ENCODE measurements at regions not wholly inside any gene's neighbourhood (a gene's known extent, or its start where the extent isn't known, plus 50 kb on each side); places are given as distances from the start of the nearest gene placed in this dataset.

DNA sequence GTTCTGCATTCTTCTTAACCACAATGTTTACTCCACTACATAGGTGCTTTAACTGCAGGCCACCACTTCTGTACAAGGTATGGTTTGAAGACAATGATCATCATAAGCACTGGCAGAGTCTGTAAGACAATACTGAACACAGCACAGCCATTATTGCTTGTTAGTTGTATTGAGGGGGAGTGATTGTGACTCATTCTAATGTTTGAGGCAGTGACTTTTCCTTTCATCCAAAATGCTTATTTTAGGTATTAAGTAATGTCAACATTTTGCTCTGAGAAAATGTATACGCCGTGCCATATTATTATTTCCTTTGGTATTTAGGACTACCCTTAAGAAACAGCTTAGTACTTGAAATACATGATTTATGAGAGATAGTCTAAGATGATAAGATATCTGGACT, 618.2 kb upstream of the ZNF717 start:
- TF ChIP-seq, protein P1, sequence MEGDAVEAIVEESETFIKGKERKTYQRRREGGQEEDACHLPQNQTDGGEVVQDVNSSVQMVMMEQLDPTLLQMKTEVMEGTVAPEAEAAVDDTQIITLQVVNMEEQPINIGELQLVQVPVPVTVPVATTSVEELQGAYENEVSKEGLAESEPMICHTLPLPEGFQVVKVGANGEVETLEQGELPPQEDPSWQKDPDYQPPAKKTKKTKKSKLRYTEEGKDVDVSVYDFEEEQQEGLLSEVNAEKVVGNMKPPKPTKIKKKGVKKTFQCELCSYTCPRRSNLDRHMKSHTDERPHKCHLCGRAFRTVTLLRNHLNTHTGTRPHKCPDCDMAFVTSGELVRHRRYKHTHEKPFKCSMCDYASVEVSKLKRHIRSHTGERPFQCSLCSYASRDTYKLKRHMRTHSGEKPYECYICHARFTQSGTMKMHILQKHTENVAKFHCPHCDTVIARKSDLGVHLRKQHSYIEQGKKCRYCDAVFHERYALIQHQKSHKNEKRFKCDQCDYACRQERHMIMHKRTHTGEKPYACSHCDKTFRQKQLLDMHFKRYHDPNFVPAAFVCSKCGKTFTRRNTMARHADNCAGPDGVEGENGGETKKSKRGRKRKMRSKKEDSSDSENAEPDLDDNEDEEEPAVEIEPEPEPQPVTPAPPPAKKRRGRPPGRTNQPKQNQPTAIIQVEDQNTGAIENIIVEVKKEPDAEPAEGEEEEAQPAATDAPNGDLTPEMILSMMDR (IDR thresholded peaks at IDR 0.05; ENCODE audit: low read depth, low read length) = no peak
- no peaks in the 10 kb centered on the region for H3K36me3 ChIP-seq
- no peaks in the 10 kb centered on the region for H3K27me3 ChIP-seq
- H3K9me3 ChIP-seq (ENCODE audit: low read depth) = no peaks in the 10 kb centered on the region
- no peak for DNase-seq (ENCODE audit: low read depth in 1 of 2, low spot score in 1 of 2)
- no peak overlapping the region for H3K4me3 ChIP-seq
- no peaks in the 10 kb centered on the region for H3K4me1 ChIP-seq (ENCODE audit: low read depth)
- no peak overlapping the region for H3K27ac ChIP-seq

DNA sequence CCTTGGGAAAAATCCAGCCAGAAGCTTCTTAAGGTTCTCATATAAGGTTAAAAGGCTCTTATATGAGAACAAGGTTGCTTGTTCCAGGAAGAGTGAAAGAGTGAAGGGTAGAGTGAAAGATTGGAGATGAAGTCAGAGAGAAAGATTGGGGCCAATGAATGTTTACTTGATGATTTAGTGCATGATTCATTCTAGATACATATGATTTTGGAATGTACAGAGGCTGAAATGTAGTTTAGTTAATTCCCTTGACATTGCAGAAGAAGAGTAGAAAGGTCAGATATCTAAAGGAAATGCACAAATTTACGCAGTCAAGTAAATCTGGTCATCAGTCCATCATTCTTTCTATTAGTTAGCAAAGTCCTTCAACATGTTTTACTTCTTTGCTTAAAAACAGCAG, 619.8 kb upstream of the ZNF717 start:
- Histone ChIP-seq H3K9me3 (ENCODE audit: low read depth) (no peaks in the 10 kb centered on the region), H3K4me1 (ENCODE audit: low read depth) (no peaks in the 10 kb centered on the region), H3K36me3 (no peaks in the 10 kb centered on the region), H3K4me3 (no peak overlapping the region), H3K27ac (no peak overlapping the region), H3K27me3 (no peaks in the 10 kb centered on the region)
- TF ChIP-seq, protein P1 (IDR thresholded peaks at IDR 0.05; ENCODE audit: low read depth, low read length) = no peak
- DNase-seq (ENCODE audit: low read depth in 1 of 2, low spot score in 1 of 2) = no peak

DNA sequence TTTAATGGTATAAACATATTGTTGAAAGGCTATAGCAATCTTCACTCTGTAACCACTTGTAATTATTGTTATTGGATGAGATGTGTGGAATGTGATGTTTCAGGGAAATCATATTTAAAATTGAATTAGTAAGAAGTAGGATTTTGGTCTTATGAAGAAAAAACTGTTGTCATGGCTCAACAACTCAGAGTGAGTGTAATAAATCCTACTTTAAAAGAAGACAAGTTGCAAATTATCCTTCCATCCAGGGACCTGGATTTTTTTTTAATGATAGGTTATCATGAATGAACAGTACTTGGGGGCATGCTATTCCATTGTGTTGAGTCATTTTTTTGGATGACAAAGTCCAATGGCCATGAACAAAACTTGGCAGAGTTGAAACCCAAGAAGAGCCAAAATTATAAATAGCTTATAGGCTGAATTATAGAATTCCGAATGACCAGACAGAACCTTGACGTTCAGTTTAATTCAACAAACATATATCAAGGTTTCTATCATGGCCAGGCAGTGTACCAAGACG, 625.5 kb upstream of the ZNF717 start:
- TF ChIP-seq, protein P1 (IDR thresholded peaks at IDR 0.05; ENCODE audit: low read depth, low read length) = no peak
- no peak overlapping the region for H3K4me3 ChIP-seq
- H3K9me3 ChIP-seq (ENCODE audit: low read depth) = no peaks in the 10 kb centered on the region
- no peak overlapping the region for H3K27ac ChIP-seq
- H3K4me1 ChIP-seq (ENCODE audit: low read depth) = no peaks in the 10 kb centered on the region
- DNase-seq (ENCODE audit: low read depth in 1 of 2, low spot score in 1 of 2) = no peak
- H3K36me3 ChIP-seq = no peaks in the 10 kb centered on the region
- H3K27me3 ChIP-seq = no peaks in the 10 kb centered on the region

DNA sequence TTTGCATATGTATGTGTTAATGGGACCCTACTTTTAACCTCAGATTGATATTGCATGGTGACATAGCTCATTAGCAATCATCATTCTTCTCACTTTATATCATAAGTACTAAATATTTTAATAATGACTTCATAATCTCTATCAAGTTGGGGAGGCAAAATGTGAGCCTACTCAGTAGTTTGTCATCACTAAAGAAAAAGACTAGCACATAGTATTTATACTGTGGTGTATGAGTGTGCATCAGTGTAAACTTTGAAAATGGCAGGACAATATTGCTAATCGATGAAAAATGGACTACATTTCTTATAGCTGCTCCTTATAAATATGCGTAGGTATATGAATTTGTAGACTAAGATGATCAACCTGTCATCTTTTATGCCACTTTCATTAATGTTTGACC, 624.5 kb upstream of the ROBO2 start:
- Histone ChIP-seq H3K4me3 (no peak overlapping the region), H3K4me1 (ENCODE audit: low read depth) (no peaks in the 10 kb centered on the region), H3K36me3 (no peaks in the 10 kb centered on the region), H3K27ac (no peak overlapping the region), H3K27me3 (no peaks in the 10 kb centered on the region), H3K9me3 (ENCODE audit: low read depth) (no peaks in the 10 kb centered on the region)
- DNase-seq (ENCODE audit: low read depth in 1 of 2, low spot score in 1 of 2) = no peak
- TF ChIP-seq, protein P1 (IDR thresholded peaks at IDR 0.05; ENCODE audit: low read depth, low read length) = no peak

DNA sequence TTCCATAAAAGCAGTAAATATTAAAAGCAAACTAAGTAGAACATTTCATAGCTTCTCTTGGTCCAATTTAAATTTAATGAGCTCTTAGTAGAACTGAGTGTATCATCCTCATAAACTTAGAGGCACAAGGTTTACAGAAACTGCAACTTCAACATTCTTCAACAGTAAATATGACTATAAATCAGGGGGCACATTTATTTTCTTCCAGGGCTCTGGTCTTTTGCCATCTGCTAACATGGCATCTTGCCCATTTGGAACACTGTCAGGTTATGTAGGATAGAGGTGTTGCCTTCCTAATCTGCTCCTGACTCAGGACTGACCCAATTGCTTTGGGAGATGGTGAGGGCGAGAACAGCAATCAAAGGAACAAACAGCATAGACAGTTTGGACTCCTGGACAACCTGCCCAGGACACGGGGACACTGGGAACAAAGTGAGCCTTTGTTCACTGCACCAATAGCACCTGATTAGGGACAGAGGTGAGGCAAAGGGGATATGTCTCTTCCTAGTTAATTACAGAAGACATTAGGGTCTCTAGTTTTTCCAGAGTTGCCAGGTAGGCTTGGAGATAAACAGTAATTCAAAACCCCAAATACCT, 610.2 kb upstream of the ROBO2 start:
- Histone ChIP-seq H3K4me1 (ENCODE audit: low read depth) (no peaks in the 10 kb centered on the region), H3K27ac (no peak overlapping the region), H3K9me3 (ENCODE audit: low read depth) (no peaks in the 10 kb centered on the region), H3K36me3 (no peaks in the 10 kb centered on the region), H3K4me3 (no peak overlapping the region), H3K27me3 (no peaks in the 10 kb centered on the region)
- TF ChIP-seq, protein P1 (IDR thresholded peaks at IDR 0.05; ENCODE audit: low read depth, low read length) = no peak
- no peak for DNase-seq (ENCODE audit: low read depth in 1 of 2, low spot score in 1 of 2)

All from cardiac muscle cell (in vitro differentiated cells and primary cell).